ENCODE measurements at regions not wholly inside any gene's neighbourhood (a gene's known extent, or its start where the extent isn't known, plus 50 kb on each side); places are given as distances from the start of the nearest gene placed in this dataset.

GRCh38 chrX:14084466-14084865 is 54.8 kb upstream of the GEMIN8 start:
- intact Hi-C loops (cut with micrococcal nuclease): no loop called here
- BruUV-seq (replicated peaks): no TSS peak
- no peaks in the 10 kb centered on the region for H3K9me3 Mint-ChIP-seq (ENCODE audit: unreplicated experiment)
- no peak overlapping the region for H3K4me3 Mint-ChIP-seq (ENCODE audit: unreplicated experiment)
- peaks cover 79% of the 10 kb centered on the region for H3K27me3 Mint-ChIP-seq (ENCODE audit: insufficient read depth, unreplicated experiment)
- ChIA-PET POLR2A (no interaction called here), CTCF (no interaction called here)
- no peaks in the 10 kb centered on the region for H3K4me1 Mint-ChIP-seq (ENCODE audit: insufficient read depth, unreplicated experiment)
- DNase-seq (ENCODE audit: unreplicated experiment): no peak
- TF ChIP-seq CTCF (IDR thresholded peaks at IDR 0.05; ENCODE audit: unreplicated experiment): no peak
- H3K36me3 Mint-ChIP-seq (ENCODE audit: insufficient read depth, unreplicated experiment): no peaks in the 10 kb centered on the region
- no peak overlapping the region for H3K27ac Mint-ChIP-seq (ENCODE audit: low read depth, unreplicated experiment)

- no peak overlapping the region for H3K27ac Mint-ChIP-seq (ENCODE audit: low read depth, unreplicated experiment)
- ChIA-PET CTCF (no interaction called here), POLR2A (no interaction called here)
- H3K4me3 Mint-ChIP-seq (ENCODE audit: unreplicated experiment): no peak overlapping the region
- peaks cover 81% of the 10 kb centered on the region for H3K27me3 Mint-ChIP-seq (ENCODE audit: insufficient read depth, unreplicated experiment)
- intact Hi-C loops (cut with micrococcal nuclease): no loop called here
- TF ChIP-seq CTCF (IDR thresholded peaks at IDR 0.05; ENCODE audit: unreplicated experiment): no peak
- no peaks in the 10 kb centered on the region for H3K9me3 Mint-ChIP-seq (ENCODE audit: unreplicated experiment)
- H3K4me1 Mint-ChIP-seq (ENCODE audit: insufficient read depth, unreplicated experiment): no peaks in the 10 kb centered on the region
- DNase-seq (ENCODE audit: unreplicated experiment): no peak
- BruUV-seq (replicated peaks): no TSS peak
- no peaks in the 10 kb centered on the region for H3K36me3 Mint-ChIP-seq (ENCODE audit: insufficient read depth, unreplicated experiment)
These were observed 54.1 kb upstream of the GEMIN8 start for GRCh38 chrX:14083783-14084182.

GRCh38 chrX:14079891-14080430 is 50.3 kb upstream of the GEMIN8 start:
- no TSS peak for BruUV-seq (replicated peaks)
- H3K4me1 Mint-ChIP-seq (ENCODE audit: insufficient read depth, unreplicated experiment): no peaks in the 10 kb centered on the region

More at GRCh38 chrX:14079891-14080430, 50.3 kb upstream of the GEMIN8 start:
- Mint-ChIP-seq H3K27me3 (ENCODE audit: insufficient read depth, unreplicated experiment) (peaks cover 78% of the 10 kb centered on the region), H3K4me3 (ENCODE audit: unreplicated experiment) (no peak overlapping the region), H3K36me3 (ENCODE audit: insufficient read depth, unreplicated experiment) (no peaks in the 10 kb centered on the region), H3K27ac (ENCODE audit: low read depth, unreplicated experiment) (no peak overlapping the region), H3K9me3 (ENCODE audit: unreplicated experiment) (no peaks in the 10 kb centered on the region)
- TF ChIP-seq CTCF (IDR thresholded peaks at IDR 0.05; ENCODE audit: unreplicated experiment): no peak
- DNase-seq (ENCODE audit: unreplicated experiment): no peak
- POLR2A ChIA-PET: interaction anchor here (0.9 kb wide), 1 partner anchor 12 kb away, joined by 3 read pairs; no protein-coding TSS in a partner anchor
- CTCF ChIA-PET: interaction anchor here (0.5 kb wide), 1 partner anchor 13 kb away, joined by 3 read pairs; no protein-coding TSS in a partner anchor
- intact Hi-C loops (cut with micrococcal nuclease): no loop called here
